GM23338 (cell line): ENCODE measurements at regions not wholly inside any gene's neighbourhood (a gene's known extent, or its start where the extent isn't known, plus 50 kb on each side); places are given as distances from the start of the nearest gene placed in this dataset.

Experiments
- ATAC-seq: fragments of 200-7000 bp; cut with Tn5 transposase; 3 replicates; pipeline ENCODE4 v1.9.1; 2020
- DNase-seq: peaks from one replicate; pipeline ENCODE4 v3.0.0-alpha.2; 2015; ENCODE audit warnings: low spot score
- H2AFZ ChIP-seq: fragments of 200-600 bp; sonication (generic); 2 replicates; pipeline ENCODE4 v1.8.0; 2016; ENCODE audit warnings: antibody characterized with exemption, mild to moderate bottlenecking, moderate library complexity
- H3F3A ChIP-seq: fragments of 200-600 bp; sonication (generic); replicated peaks from 2 replicates; pipeline ENCODE4 v1.8.0; 2017; ENCODE audit warnings: antibody characterized with exemption, mixed run types, low read depth
- H3K27ac ChIP-seq: fragments of 200-600 bp; sonication (generic); 2 replicates; pipeline ENCODE4 v1.6.1; 2016; ENCODE audit warnings: low read depth
- H3K27me3 ChIP-seq: fragments of 200-600 bp; sonication (generic); 2 replicates; pipeline ENCODE4 v1.8.0; 2016; ENCODE audit warnings: mild to moderate bottlenecking, mixed run types, moderate library complexity; ENCODE audit not compliant: insufficient read depth
- H3K36me3 ChIP-seq: fragments of 200-600 bp; sonication (generic); 2 replicates; pipeline ENCODE4 v1.8.0; 2016; ENCODE audit warnings: mild to moderate bottlenecking; ENCODE audit not compliant: insufficient read depth
- H3K4me1 ChIP-seq: fragments of 200-600 bp; sonication (generic); 2 replicates; pipeline ENCODE4 v1.8.0; 2016; ENCODE audit warnings: mild to moderate bottlenecking, moderate library complexity; ENCODE audit not compliant: insufficient read depth
- H3K4me2 ChIP-seq: fragments of 200-600 bp; sonication (generic); 2 replicates; pipeline ENCODE4 v1.7.1; 2017; ENCODE audit warnings: mixed run types
- H3K4me3 ChIP-seq: fragments of 200-600 bp; sonication (generic); 2 replicates; pipeline ENCODE4 v1.6.1; 2016; ENCODE audit warnings: mixed run types
- H3K79me2 ChIP-seq: fragments of 200-600 bp; sonication (generic); replicated peaks from 2 replicates; pipeline ENCODE4 v1.8.0; 2017; ENCODE audit warnings: mild to moderate bottlenecking; ENCODE audit not compliant: insufficient read depth
- H3K9me2 ChIP-seq: fragments of 200-600 bp; sonication (generic); 2 replicates; pipeline ENCODE4 v1.8.0; 2017; ENCODE audit not compliant: insufficient read depth
- H4K20me1 ChIP-seq: fragments of 200-600 bp; sonication (generic); replicated peaks from 2 replicates; pipeline ENCODE4 v1.8.0; 2017; ENCODE audit warnings: mild to moderate bottlenecking; ENCODE audit not compliant: insufficient read depth
- H3K27ac Mint-ChIP-seq: 2 replicates; pipeline ENCODE4 v1.8.0; 2020; ENCODE audit warnings: inconsistent platforms, mild to moderate bottlenecking, moderate library complexity, mixed read lengths
- H3K27me3 Mint-ChIP-seq: 3 replicates; pipeline ENCODE4 v1.8.0; 2022; ENCODE audit warnings: low read depth, mild to moderate bottlenecking, moderate library complexity, mixed read lengths, inconsistent platforms; ENCODE audit not compliant: insufficient read depth, poor library complexity
- H3K36me3 Mint-ChIP-seq: 3 replicates; pipeline ENCODE4 v1.8.0; 2021; ENCODE audit warnings: low read depth, mild to moderate bottlenecking, inconsistent platforms, moderate library complexity, mixed read lengths
- H3K4me1 Mint-ChIP-seq: 3 replicates; pipeline ENCODE4 v1.8.0; 2020; ENCODE audit warnings: mild to moderate bottlenecking, inconsistent platforms, mixed read lengths
- H3K4me3 Mint-ChIP-seq: 3 replicates; pipeline ENCODE4 v1.8.0; 2021; ENCODE audit warnings: moderate library complexity, mild to moderate bottlenecking, inconsistent platforms, mixed read lengths
- H3K9me3 Mint-ChIP-seq: 3 replicates; pipeline ENCODE4 v1.8.0; 2020; ENCODE audit warnings: moderate library complexity, mild to moderate bottlenecking, inconsistent platforms, mixed read lengths
- EZH2phosphoT487 ChIP-seq: fragments of 200-600 bp; sonication (generic); IDR thresholded peaks from one replicate; pipeline ENCODE4 v1.8.1; 2018; ENCODE audit warnings: antibody characterized with exemption; ENCODE audit not compliant: unreplicated experiment
- POLR2AphosphoS5 ChIP-seq: IDR thresholded peaks from 2 replicates; pipeline ENCODE4 v1.6.1; 2016; ENCODE audit warnings: antibody characterized with exemption, low read depth
- STAT1 ChIP-seq: IDR thresholded peaks from one replicate; pipeline ENCODE4 v1.6.1; 2016; ENCODE audit warnings: antibody characterized with exemption; ENCODE audit not compliant: unreplicated experiment
- ZNF331 ChIP-seq: fragments of 250-450 bp; sonication (Bioruptor Pico); IDR thresholded peaks from 2 replicates; pipeline ENCODE4 v1.5.0; 2020; ENCODE audit warnings: low read depth, mild to moderate bottlenecking, moderate library complexity
- TF ChIP-seq, protein P1 (sequence below): IDR thresholded peaks from one replicate; pipeline ENCODE4 v1.6.1; 2018; ENCODE audit warnings: antibody characterized with exemption; ENCODE audit not compliant: unreplicated experiment
- TF ChIP-seq, protein P2 (sequence below): fragments of 250-450 bp; sonication (Bioruptor Pico); IDR thresholded peaks from 2 replicates; pipeline ENCODE4 v1.5.0; 2020; ENCODE audit warnings: mild to moderate bottlenecking, moderate library complexity

GRCh38 chr12:61220337-61220736 is 1039.9 kb upstream of the USP15 start (continued):
- TF ChIP-seq, protein P1, sequence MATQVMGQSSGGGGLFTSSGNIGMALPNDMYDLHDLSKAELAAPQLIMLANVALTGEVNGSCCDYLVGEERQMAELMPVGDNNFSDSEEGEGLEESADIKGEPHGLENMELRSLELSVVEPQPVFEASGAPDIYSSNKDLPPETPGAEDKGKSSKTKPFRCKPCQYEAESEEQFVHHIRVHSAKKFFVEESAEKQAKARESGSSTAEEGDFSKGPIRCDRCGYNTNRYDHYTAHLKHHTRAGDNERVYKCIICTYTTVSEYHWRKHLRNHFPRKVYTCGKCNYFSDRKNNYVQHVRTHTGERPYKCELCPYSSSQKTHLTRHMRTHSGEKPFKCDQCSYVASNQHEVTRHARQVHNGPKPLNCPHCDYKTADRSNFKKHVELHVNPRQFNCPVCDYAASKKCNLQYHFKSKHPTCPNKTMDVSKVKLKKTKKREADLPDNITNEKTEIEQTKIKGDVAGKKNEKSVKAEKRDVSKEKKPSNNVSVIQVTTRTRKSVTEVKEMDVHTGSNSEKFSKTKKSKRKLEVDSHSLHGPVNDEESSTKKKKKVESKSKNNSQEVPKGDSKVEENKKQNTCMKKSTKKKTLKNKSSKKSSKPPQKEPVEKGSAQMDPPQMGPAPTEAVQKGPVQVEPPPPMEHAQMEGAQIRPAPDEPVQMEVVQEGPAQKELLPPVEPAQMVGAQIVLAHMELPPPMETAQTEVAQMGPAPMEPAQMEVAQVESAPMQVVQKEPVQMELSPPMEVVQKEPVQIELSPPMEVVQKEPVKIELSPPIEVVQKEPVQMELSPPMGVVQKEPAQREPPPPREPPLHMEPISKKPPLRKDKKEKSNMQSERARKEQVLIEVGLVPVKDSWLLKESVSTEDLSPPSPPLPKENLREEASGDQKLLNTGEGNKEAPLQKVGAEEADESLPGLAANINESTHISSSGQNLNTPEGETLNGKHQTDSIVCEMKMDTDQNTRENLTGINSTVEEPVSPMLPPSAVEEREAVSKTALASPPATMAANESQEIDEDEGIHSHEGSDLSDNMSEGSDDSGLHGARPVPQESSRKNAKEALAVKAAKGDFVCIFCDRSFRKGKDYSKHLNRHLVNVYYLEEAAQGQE = no peak

GRCh38 chr12:61232040-61232439 is 1028.2 kb upstream of the USP15 start:
- H3F3A ChIP-seq = no peaks in the 10 kb centered on the region
- Mint-ChIP-seq H3K9me3 (no peaks in the 10 kb centered on the region; the same call in 2 of the 3 replicates), H3K4me1 (no peaks in the 10 kb centered on the region), H3K36me3 (no peaks in the 10 kb centered on the region), H3K4me3 (no peak overlapping the region), H3K27me3 (no peaks in the 10 kb centered on the region), H3K27ac (no peak overlapping the region)
- H4K20me1 ChIP-seq = no peaks in the 10 kb centered on the region
- no peak overlapping the region for H3K4me2 ChIP-seq
- H3K4me1 ChIP-seq = no peaks in the 10 kb centered on the region
- no peaks in the 10 kb centered on the region for H3K27me3 ChIP-seq
- DNase-seq (no peak), ATAC-seq (no peak)
- no peaks in the 10 kb centered on the region for H3K79me2 ChIP-seq
- no peaks in the 10 kb centered on the region for H3K36me3 ChIP-seq
- H3K4me3 ChIP-seq = no peak overlapping the region
- no peak for TF ChIP-seq ZNF331 (CRISPR knock-in tag)
- TF ChIP-seq STAT1 = no peak
- TF ChIP-seq, protein P2, sequence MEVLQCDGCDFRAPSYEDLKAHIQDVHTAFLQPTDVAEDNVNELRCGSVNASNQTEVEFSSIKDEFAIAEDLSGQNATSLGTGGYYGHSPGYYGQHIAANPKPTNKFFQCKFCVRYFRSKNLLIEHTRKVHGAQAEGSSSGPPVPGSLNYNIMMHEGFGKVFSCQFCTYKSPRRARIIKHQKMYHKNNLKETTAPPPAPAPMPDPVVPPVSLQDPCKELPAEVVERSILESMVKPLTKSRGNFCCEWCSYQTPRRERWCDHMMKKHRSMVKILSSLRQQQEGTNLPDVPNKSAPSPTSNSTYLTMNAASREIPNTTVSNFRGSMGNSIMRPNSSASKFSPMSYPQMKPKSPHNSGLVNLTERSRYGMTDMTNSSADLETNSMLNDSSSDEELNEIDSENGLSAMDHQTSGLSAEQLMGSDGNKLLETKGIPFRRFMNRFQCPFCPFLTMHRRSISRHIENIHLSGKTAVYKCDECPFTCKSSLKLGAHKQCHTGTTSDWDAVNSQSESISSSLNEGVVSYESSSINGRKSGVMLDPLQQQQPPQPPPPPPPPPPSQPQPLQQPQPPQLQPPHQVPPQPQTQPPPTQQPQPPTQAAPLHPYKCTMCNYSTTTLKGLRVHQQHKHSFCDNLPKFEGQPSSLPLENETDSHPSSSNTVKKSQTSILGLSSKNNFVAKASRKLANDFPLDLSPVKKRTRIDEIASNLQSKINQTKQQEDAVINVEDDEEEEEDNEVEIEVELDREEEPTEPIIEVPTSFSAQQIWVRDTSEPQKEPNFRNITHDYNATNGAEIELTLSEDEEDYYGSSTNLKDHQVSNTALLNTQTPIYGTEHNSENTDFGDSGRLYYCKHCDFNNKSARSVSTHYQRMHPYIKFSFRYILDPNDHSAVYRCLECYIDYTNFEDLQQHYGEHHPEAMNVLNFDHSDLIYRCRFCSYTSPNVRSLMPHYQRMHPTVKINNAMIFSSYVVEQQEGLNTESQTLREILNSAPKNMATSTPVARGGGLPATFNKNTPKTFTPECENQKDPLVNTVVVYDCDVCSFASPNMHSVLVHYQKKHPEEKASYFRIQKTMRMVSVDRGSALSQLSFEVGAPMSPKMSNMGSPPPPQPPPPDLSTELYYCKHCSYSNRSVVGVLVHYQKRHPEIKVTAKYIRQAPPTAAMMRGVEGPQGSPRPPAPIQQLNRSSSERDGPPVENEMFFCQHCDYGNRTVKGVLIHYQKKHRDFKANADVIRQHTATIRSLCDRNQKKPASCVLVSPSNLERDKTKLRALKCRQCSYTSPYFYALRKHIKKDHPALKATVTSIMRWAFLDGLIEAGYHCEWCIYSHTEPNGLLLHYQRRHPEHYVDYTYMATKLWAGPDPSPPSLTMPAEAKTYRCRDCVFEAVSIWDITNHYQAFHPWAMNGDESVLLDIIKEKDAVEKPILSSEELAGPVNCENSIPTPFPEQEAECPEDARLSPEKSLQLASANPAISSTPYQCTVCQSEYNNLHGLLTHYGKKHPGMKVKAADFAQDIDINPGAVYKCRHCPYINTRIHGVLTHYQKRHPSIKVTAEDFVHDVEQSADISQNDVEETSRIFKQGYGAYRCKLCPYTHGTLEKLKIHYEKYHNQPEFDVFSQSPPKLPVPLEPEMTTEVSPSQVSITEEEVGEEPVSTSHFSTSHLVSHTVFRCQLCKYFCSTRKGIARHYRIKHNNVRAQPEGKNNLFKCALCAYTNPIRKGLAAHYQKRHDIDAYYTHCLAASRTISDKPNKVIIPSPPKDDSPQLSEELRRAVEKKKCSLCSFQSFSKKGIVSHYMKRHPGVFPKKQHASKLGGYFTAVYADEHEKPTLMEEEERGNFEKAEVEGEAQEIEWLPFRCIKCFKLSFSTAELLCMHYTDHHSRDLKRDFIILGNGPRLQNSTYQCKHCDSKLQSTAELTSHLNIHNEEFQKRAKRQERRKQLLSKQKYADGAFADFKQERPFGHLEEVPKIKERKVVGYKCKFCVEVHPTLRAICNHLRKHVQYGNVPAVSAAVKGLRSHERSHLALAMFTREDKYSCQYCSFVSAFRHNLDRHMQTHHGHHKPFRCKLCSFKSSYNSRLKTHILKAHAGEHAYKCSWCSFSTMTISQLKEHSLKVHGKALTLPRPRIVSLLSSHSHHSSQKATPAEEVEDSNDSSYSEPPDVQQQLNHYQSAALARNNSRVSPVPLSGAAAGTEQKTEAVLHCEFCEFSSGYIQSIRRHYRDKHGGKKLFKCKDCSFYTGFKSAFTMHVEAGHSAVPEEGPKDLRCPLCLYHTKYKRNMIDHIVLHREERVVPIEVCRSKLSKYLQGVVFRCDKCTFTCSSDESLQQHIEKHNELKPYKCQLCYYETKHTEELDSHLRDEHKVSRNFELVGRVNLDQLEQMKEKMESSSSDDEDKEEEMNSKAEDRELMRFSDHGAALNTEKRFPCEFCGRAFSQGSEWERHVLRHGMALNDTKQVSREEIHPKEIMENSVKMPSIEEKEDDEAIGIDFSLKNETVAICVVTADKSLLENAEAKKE = no peak
- TF ChIP-seq EZH2phosphoT487 = no peak
- no peak for TF ChIP-seq POLR2AphosphoS5
- peaks cover 6% of the 10 kb centered on the region for H3K9me2 ChIP-seq
- H3K27ac ChIP-seq = no peak overlapping the region
- H2AFZ ChIP-seq = no peak overlapping the region
